Hindlimb muscle (tissue), 1 donor: ENCODE measurements at regions not wholly inside any gene's neighbourhood (a gene's known extent, or its start where the extent isn't known, plus 50 kb on each side); places are given as distances from the start of the nearest gene placed in this dataset.

Experiments used
- DNase-seq: peaks from one replicate; pipeline ENCODE4 v3.0.0-alpha.2; 2013

GRCh38 chr11:119473901-119474681 lies 51.1 kb upstream of the THY1 start:
- no peak for DNase-seq

- no peak for DNase-seq
Observed at GRCh38 chr11:119473226-119473625, 50.3 kb upstream of the THY1 start.

GRCh38 chr11:119472856-119473222 lies 49.9 kb upstream of the THY1 start:
- no peak for DNase-seq
